GM12872 (cell line): ENCODE measurements at regions not wholly inside any gene's neighbourhood (a gene's known extent, or its start where the extent isn't known, plus 50 kb on each side); places are given as distances from the start of the nearest gene placed in this dataset.

Experiments
- CTCF ChIP-seq: IDR thresholded peaks from 3 replicates; pipeline ENCODE4 v1.5.1; 2011; ENCODE audit warnings: low read depth, mild to moderate bottlenecking, low read length, moderate library complexity; ENCODE audit not compliant: insufficient read depth

- no peak for TF ChIP-seq CTCF
Observed at GRCh38 chr6:14277405-14277930, 159.9 kb downstream of the CD83 start.

DNA sequence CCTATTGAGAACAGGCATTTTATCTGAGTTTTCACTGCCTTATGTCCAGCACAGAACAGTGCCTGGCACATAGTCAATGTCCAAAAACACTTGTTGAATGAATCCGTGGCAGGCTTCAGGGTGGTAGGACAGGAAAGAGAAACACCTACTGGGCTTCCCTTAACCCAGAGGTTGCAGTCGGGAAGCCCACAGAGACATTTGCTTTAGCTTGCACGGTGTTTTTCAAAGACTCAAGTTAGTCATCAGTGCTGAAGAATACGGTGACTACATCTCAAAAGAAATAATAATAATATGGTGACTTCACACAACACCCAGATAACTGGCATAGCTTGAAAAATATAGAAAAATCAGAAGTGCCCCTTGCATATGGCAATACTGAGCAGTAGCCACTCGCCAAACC lies 160.4 kb downstream of the CD83 start:
- TF ChIP-seq CTCF: no peak

DNA sequence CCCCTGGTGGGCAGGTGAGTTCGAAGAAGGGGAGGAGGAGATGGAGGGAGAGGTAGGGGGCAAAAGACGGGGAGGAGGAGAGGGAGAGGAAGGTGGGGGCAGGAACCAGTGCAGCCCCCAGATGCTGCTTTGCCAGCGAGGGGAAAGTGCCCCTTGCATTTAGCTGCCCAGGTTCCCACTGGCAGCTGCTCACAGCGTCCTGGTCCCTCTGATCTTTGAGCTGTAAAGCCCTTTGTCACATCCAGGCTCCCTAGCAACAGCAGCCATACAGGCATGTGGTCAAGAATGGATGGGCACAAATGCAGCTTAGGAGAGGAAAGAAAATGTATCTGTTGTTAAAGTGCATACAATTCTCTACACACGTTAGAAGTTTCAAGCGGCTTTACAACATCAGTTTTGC lies 160.9 kb downstream of the CD83 start:
- TF ChIP-seq CTCF: no peak

- TF ChIP-seq CTCF: no peak
Observed at GRCh38 chr6:14280006-14280510, 162.5 kb downstream of the CD83 start.

DNA sequence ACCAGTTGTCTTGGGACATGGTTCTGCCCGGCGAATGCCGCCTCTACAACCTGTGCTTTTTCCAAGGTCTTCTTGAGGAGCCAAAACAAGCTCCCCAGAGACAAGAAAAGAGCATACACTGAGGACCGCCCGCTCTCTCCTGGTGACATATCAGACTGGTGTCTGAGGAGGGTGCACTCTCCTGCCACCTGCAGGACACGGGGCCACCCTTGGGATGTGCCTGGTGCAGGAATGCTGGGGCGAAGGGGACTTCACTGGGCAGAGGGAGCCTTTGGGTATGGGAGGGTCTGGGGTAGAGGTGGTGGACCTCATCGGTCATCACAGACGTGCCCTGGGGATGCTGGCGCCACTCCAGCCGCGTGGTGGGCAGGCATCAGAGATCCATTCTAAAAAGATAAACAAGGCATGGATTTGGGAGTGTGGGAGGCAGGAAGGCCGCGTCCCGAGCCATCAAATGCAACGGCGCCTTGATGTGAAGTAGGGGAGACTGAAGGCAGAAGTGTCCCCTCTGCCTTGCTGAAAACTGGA lies 163.3 kb downstream of the CD83 start:
- TF ChIP-seq CTCF: 0 out of 3 replicates have a peak, but pooled peaks have one; percentile 14

DNA sequence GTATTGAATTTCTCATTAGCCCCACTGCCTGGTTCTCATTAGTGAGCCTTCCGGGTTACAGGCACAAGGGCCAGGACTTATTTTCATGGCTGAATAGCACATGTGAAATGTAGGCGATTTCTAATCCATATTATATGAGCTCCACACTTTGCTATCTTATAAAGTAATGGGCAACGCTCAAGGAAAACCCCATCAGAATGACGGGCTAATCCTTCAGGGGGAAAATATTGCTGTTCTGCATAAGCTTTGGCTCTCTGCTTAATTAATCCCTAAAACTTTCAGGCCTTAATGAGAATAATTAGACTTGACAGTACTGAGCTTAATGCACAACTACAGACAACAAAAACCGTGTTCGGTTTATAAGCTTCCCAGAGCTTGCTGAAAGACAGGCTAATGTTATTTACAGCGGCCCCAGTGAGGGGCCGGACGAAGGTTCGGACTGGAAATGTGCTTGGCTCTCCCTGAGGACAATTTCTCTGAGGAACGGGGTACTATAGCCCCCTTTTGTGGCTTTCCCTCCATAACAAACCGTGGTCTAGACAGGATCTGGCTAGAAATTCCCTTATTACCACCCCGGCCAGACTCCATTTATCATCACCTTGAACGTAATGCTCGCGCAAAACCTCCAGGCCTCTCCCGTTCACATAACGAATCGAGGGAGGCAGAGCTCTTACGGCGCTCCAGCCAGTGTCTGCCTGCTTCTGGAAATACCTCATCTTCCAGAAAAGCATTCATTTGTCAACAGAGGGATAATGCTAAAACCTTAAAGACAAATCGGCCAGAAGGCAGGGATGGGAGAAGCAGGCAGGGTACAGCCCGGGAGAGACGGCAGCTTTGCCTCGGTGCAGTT lies 164.5 kb downstream of the CD83 start:
- no peak for TF ChIP-seq CTCF

GRCh38 chr6:14282854-14283505 lies 165.4 kb downstream of the CD83 start:
- no peak for TF ChIP-seq CTCF
